NCI-H187 (cell line): ENCODE measurements at regions not wholly inside any gene's neighbourhood (a gene's known extent, or its start where the extent isn't known, plus 50 kb on each side); places are given as distances from the start of the nearest gene placed in this dataset.
"Not testable (repeated sequence)": the region's sequence is repeated elsewhere in the genome, so short reads cannot be mapped to it uniquely, and the experiment has no call there.

ENCODE experiments used
- DNase-seq, 2 experiments: peaks; one replicate each; lab custom pipeline; 2025; lab: John Stamatoyannopoulos, UW

DNA sequence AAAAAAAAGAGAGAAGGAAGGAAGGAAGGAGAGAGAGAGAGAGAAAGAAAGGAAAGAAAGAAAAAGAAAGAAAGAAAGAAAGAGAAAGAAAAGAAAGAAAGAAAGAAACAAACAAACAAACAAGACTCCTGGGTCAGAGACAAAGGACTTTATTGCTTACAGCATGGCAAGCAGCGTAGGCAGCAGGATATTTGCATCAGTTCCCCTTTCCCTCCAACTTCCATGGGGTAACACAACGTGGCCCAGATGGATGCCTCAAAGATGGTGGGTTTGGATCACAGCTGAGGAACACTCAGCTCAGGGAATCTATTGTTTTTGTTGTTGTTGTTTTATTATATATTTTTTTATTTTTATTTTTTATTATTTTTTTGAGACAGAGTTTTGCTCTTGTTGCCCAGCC, 128.5 kb upstream of the VKORC1L1 start:
- DNase-seq: no peak

DNA sequence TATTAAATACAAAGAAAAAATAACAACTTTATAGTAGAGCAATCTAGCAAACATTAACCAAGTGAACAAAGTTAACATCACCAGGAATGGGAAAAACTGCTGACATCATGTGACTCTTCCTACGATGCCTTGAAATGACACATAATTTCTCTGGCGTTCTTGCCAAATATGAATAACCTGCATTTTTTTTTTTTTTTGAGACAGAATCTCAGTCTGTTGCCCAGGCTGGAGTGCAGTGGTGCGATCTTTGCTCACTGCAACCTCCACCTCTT, 126.5 kb upstream of the VKORC1L1 start:
- no peak for DNase-seq

DNA sequence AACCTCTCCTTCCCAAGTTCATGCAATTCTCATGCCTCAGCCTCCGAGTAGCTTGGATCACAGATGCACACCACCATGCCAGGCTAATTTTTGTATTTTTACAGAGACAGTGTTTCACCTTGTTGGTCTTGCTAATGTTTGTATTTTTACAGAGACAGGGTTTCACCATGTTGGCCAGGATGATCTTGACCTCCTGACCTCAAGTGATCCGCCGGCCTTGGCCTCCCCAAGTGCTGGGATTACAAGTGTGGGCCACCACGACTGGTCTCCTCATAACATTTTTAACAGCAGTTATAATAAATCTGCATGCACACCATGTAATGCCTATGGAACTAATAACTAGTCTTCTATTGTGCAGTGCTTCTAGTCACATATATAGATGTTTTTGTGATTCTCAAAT, 123.8 kb upstream of the VKORC1L1 start:
- DNase-seq: no peak

DNA sequence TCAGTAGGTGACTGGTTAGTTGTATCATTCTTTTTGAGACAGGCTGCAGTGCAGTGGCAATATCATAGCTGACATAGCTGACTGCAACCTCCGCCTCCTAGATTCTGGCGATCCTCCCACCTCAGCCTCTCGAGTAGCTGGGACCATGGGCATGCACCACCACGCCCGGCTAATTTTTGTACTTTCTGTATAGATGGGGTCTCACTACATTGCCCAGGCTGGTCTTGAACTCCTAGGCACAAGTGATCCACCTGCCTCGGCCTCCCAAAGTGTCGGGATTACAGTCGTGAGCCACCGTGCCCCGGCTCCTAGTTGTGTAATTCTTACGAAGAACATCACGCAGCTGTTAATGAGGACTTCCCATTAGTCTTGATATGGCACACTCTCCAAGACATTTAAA, 123.4 kb upstream of the VKORC1L1 start:
- DNase-seq: no peak

DNA sequence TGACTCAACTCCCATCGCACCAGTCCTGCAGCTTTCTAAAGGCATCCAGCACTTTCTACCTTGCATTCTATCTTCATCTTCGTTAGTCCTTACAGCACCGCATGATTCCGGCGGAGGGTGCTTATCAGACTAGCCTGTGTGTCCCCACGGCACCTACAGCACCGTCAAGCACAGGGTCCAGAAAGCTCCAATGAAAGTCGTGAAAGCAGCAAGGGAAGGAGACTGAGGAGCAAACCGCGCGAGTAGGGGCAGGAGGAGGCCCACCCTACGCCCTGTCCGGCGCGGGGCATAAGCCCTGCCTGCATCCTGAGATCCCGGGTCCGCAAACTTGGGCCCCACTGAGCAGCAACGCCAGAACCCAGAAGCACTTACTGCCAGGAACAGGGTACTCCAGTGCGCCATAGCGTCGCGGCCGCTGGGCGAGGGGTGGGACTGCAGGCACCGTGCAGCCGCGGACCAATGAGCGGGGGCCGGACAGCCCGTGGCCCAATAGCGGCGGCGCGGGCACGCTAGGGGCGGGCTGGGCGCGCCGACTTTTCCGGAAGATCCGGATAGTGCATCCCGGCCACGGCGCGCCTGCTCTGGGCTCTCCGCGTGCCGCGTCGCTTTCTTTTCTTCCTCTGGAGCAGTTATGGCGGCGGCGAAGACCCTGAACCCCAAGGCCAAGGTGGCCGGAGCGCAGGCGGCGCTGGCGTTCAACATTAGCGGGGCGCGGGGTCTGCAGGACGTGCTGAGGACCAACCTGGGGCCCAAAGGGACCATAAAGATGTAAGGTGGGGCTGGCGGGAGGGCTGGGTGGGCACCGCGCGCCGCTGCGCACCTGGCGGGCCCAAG, 122.1 kb upstream of the VKORC1L1 start:
- DNase-seq: peak; percentile 77 to 95

DNA sequence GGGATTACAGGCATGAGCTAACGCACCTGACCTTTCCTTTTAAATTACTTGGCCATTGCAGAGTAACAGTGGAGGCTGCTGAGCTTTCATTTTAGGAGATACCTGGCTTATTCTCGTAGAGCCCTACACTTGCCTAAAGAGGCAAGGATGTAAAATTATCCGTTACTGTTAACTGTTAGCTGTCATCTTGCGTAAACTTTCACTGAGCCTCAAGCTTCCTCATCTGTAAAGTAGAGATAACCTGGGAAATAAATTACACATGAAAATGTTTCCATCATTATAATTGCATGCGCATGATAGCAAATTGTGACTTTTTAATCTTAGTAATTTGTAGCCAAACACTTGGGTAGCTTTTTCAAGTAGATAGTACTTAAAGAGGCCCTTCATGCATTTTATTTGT, 118.8 kb upstream of the VKORC1L1 start:
- not testable (repeated sequence) for DNase-seq

DNA sequence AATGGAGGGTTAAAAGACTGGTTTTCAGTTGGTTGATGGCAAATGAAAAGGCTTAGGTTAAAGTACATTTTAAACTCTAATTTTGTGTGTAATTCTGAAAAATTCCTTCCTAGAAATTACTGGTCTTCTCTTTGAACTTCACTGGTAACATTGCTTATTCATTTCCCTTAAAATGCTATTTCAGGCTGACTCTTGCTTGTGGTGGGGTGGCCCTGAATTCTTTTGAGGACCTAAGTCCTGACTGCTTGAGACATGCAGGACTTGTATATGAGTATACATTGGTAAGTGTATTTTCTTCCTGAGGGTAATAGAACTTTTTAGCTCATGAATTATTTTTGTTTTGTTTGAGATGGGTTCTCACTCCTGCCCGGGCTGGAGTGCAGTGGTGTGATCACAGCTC, 113.9 kb upstream of the VKORC1L1 start:
- not testable (repeated sequence) for DNase-seq

DNA sequence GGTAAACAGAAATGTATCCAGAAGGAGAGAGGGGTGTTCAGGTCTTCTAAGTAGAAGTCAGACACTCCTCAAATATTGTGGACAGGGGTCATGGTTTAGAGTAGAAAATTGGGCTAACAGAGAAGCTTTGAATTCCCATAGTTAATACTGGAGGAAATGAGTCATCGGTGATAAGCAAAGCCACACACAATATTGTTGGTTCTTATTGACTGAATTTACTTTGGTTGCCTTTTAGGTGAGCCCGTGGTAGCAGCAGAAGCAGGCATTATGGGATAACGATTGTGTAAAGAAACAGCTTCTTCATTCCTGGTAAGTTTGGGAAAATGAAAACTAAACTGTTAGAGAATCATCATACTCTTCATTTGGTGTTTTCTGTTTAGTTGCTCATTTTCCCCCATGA, 110.2 kb upstream of the VKORC1L1 start:
- not testable (repeated sequence) for DNase-seq

DNA sequence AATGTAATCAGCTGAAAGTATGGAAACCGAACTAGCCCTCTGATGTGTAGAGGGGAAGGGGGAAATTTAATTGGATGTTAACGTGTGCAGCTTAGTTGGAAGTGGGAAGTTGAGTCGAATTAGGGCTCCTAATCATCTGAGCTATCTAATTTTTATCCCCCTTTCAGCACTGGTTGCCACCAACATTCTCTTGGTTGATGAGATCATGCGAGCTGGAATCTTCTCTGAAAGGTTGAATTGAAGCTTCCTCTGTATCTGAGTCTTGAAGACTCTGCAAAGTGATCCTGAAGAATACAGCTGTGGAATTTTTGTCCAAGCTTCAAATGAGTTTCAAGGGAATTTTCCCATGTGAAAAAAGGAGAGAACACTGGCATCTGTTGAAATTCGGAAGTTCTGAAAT, 109.8 kb upstream of the VKORC1L1 start:
- not testable (repeated sequence) for DNase-seq

DNA sequence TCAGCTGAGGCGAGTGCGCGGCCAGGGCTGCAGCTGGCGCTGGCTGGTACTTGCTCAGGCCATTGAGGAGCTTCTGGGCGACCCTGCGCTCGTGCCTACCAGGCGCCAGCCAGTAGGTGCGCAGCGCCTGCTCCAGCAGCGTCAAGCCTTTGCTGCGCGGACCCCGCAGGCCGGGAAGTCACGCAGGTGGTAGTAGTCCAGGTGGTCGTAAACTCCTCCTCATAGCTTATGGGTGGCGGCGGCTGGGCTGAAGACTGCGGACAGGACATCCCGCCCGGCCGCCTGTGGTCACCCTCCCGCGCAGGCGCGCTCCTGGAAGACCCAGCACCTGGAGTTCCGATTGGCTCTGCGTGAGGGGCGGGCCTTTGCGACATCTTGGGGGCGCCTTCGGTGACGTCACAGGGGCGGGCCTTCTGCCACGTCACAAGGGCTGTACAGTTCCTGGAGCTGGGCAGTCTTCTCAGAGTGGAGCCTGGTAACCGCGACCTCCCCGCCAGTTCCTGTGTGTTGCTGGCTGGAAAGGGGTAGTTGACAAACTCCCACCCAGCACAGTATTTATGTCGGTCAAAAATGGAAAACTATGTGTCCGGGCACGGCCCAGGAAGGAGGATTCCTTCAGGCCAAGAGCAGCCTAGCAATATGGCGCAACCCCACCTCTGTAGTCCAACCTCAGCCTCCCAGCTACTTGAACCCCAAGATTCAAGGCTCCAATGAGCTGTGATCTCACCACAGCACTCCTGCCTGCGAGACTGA, 102.2 kb upstream of the VKORC1L1 start:
- DNase-seq: peak; percentile 80 to 88

DNA sequence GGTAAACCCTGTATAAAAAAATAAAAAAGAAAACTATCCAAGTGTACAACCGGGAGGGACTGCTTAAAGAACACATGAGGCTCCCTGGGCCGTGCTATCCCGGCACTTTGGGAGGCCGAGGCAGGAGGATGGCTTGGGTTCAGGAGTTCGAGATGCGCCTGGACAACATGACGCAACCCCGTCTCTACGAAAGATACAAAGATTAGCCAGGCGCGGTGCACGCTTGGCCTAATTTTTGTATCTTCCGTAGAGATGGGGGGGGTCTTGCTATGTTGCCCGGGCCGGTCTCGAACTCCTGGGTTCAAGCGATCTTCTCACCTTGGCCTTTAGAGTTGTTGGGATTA, 101.7 kb upstream of the VKORC1L1 start:
- not testable (repeated sequence) for DNase-seq

DNA sequence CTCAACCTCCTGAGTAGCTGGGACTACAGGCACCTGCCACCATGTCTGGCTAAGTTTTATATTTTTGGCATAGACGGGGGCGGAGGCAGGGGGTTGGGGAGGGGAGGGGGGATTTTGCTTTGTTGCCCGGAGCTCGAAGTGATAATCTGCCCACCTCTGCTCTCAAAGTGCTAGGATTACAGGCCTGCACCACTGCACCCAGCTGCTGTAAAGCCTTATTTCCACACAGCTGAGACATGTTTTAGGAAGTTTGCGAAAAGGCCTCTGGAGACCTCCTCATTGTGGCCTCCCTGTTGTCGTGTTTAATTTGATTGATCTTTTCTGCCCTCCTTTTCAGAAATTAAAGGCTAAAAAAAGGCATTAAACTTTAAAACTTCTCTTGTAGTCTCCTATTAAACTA, 96.2 kb upstream of the VKORC1L1 start:
- not testable (repeated sequence) for DNase-seq

DNA sequence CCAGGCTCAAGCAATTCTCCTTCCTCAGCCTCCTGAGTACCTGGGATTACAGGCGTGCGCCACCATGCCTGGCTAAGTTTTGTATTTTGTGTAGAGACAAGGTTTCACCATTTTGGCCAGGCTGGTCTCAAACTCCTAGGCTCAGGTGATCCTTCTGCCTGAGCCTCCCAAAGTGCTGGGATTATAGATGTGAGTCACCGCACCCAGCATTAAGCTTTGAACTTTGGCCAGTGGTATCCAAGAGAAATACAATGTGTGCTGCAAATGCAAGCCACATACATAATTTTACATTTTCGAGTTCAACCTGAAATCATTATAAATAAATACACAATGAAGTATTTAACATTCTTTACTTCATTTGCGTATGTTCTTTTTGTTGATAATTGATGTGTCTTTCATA, 82.9 kb upstream of the VKORC1L1 start:
- not testable (repeated sequence) for DNase-seq

DNA sequence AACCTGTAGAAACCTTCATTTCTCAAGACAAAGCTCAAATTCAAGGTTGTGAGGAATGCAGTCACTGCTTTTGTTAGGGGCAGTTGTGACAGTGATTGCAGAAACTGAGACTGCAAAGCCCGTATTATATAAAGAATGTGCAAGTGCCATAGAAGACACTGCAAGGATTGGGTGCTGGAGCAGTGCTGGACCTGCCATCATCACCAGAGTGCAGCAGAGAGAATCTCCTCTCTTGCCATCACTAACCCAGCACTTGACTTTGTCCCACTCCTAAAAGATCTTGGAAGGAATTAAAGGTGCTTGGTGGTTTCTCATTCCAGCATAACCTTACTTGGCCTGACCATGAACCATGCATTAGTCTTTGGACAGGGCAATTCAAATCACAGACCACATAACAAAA, 81.1 kb upstream of the VKORC1L1 start:
- DNase-seq: not testable (repeated sequence)

DNA sequence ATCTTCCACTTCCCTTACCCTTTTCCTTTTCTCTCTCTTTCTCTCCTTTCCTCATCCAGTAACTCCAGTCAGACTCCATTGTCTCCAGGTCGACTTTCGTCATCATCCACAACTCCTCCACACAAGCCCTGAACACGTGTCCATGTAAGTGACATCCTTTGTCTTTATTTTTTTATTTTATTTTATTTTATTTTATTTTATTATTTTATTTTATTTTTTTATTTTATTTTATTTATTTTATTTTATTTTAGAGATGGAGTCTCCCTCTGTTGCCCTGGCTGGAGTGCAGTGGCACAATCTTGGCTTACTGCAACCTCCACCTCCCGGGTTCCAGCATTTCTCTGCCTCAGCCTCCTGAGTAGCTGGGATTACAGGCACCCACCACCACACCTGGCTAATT, 80.1 kb upstream of the VKORC1L1 start:
- not testable (repeated sequence) for DNase-seq

DNA sequence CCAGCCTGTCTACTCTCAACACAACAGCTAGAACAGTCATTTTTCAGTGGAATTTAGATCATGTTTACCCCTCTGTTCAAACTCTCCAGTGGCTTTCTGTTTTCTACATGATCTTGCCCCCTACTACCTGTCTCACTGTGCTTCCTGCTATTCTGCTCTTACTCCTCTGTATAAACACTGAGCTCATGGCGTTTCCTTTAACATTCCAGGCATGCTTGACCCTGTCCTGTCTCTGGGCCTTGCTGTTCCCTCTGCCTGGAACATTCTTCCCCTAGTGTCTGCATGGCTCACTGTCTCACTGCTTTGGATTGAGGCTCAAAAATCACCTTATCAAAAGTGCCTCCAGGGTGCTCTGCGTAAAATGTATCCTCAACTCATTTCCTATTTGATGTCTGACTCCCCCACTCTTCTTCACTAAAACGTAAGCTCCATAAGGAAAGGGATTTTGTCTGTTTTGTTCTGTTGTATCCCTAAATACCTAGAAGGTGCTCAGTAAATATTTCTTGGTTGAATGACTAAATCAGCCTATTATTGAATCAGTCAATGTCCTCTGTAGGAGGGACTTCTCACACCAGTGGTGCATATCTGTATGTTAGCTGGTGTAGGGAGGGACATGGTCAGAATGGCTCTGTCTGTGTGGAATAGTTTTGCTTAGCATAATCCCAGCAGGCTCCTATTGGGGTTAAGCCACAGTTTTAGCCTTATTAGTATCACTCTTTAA, 78.0 kb upstream of the VKORC1L1 start:
- not testable (repeated sequence) for DNase-seq

DNA sequence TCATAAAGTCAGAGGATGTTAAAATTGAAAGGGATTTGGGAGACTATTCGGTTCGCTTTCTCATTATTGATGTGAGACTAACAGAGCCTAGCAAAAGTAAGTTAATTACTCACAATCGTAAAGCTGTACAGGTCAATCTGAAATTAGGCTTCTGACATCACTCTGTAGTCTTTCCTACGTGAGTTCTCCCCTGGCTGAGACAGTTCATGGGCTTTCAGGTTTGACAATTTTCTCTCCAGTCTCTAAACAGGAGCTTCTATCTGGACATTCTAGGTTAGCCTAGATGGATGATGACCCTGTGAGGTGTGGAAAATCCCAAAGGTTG, 77.5 kb upstream of the VKORC1L1 start:
- DNase-seq: not testable (repeated sequence)

DNA sequence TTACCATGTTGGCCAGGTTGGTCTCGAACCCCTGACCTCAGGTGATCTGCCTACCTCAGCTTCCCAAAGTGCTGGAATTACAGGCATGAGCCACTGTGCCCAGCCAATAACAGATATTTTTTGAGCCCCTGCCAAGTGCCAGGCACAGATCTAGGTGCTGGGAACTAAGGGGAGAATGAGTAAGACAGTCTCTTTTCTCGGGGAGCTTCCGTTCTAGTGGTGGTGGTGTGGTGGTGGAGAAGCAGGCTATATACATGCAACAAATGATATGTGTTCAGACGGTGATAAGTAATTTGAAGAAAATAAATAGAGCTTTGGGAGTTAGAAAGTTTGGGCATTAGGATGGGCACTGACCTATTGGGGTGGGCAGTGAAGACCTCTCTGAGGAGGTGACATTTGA, 76.7 kb upstream of the VKORC1L1 start:
- no peak for DNase-seq

DNA sequence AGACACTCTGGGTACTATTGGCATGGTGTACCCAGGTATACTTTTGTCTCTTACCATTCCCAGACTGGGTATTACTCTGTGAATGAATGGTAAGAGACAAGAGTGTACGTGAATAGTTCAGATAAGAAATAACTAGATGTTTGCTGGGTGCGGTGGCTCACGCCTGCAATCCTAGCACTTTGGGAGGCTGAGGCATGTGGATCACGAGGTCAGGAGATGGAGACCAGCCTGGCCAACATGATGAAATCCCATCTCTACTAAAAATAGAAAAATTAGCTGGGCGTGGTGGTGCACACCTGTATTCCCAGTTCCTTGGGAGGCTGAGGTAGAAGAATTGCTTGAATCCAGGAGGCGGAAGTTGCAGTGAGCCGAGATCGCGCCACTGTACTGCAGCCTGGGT, 75.8 kb upstream of the VKORC1L1 start:
- not testable (repeated sequence) for DNase-seq

DNA sequence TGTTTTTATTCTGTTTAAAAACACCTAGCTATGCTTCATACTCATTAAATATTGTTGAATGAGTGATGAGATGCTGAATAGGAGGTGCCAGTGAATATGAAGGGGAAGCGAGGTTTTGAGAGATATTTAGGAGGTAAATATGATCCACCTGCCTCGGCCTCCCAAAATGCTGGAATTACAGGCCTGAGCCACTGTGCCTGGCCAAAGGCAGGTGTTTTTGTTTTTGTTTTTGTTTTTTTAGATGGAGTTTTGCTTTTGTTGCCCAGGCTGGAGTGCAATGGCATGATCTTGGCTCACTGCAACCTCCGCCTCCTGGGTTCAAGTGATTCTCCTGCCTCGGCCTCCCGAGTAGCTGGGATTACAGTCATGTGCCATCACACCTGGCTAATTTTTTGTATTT, 75.3 kb upstream of the VKORC1L1 start:
- DNase-seq: not testable (repeated sequence)

DNA sequence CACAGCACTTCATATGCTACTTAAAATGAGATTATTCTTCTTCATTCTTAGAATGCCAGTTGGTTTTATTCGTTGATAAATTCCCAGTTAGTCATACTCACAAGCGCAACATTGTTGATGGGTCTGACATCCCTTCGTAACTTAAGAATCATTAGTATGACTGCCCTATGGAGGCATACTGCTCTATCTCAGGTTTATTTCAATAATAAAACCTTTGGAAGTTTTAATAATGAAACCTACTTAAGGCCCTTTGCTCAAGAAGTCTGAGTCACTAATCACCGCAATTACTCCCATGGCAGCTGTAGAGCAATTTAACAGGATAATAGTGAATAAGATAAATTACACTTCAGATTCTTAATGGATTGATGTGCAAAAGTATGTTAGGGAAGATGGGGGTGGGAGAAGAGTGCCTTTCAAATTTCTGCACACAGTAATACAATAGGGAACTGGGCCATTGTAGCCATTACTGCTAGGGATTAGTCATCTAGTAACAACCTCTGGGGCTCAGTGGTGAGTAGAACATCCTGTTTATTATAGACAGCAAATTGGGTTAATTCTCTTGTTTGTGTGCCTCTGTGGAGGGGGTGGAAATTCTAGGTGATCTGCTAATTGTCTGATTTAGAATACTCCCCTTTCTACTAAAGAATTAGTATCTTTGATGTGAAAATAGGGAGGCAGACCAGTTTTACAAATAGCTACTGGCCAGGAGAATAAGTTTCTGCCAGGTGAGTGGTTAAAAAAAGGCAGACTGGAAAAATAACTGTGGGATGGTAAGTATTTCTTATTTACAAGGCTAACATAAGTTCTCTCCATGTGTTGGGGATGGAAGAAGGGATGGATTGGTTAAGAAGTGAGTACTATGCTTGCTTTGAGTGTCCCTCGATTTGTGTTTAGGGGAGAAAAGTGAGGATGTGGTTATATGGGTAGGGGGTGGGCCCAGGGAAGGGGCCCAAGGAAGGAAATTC, 74.5 kb upstream of the VKORC1L1 start:
- DNase-seq: no peak

DNA sequence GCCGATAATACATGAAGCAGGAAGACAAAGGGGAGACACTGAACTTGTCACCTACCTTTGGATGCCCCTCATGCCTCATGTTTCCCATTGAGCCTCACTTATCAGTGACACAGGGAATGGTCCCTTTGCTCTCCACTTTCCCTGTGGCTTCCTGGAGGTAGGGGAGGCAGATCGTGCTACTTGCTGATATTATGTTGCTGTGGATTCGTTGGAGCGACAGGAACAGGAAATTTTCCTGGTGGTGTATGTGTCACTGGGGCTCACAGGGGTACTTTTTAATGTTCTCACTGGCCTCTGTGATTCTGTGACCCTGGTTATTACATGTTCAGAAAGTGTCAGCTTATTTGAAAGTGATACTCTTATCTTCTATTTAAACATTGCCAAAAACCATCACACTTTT, 72.7 kb upstream of the VKORC1L1 start:
- not testable (repeated sequence) for DNase-seq
